NCI-H1092 treated with DMSO at 0.1 percent for 48 hours (cell line): ENCODE measurements at regions not wholly inside any gene's neighbourhood (a gene's known extent, or its start where the extent isn't known, plus 50 kb on each side); places are given as distances from the start of the nearest gene placed in this dataset.
"Not testable (repeated sequence)": the region's sequence is repeated elsewhere in the genome, so short reads cannot be mapped to it uniquely, and the experiment has no call there.

Experiments used
- DNase-seq: peaks from one replicate; lab custom pipeline; 2025; lab: John Stamatoyannopoulos, UW

DNA sequence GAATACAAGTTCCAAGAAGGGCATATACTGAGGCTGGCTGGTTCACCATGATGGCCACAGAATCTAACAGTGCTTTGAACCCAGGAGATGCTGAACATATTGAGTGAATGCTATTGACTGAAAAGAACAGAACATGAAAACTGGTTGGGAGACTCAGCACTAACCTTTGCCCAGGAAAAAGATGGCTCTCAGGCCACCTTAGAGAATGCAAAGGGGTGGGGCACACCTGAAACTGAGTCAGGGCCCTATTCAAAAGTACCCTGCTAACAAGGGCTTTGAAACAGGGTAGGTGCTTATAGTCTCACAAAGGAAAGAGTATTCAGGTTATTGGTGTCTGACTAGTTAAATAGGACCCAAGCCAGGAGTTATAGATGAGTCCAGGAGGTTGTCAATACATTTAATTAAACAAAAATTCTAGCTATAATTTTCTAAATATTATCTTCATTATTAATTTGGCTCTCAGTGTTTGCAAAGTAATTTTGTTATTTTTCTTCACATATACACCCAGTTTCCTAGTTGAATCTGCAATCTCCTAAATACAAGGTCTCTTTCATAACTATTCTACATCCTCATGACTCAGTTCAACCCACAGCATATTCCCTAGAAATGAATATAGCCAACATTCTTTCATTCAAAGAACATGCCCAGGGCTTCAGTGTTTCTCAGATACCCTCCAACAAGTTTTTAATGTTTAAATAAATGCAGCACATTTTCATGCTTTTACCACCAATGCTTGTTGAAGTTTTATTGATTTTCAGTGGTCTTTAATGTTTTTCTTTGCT is 144.2 kb upstream of the RAPGEF2 start:
- DNase-seq = no peak

DNA sequence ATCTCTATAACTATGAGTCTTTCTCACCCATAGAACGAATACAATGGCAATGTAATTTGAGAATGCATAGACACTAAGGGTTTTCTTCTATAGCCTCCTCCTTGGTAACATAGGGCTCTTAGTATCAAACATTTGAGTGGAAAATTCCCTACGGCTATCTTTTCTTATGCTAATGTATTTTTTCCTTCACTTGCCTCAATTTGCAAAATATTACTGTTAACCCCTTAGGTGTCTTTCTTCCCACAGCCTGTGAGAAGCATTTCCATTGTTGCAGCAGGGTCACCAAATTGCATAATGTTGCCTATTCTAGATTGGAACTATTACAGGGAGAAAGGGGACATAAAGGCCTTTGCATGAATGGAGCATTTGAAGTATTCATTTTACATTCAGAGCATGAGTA is 140.5 kb upstream of the RAPGEF2 start:
- DNase-seq = no peak

DNA sequence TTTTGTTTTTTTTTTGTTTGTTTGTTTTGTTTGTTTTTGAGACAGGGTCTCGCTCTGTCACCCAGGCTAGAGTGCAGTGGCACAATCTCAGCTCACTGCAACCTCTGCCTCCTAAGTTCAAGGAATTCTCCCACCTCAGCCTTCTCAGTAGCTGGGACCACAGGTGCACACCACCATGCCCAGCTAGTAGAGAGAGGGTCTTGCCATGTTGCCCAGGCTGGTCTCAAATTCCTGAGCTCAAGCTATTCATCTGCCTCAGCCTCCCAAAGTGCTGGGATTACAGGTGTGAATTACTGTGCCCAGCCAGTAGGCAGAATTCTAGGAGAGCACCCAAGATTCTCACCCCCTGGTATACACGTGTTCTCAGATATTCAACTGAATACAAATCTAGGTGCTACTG is 139.6 kb upstream of the RAPGEF2 start:
- DNase-seq = not testable (repeated sequence)

GRCh38 chr4:158964114-158964727 is 138.7 kb upstream of the RAPGEF2 start:
- no peak for DNase-seq

GRCh38 chr4:158964728-158965124 is 138.2 kb upstream of the RAPGEF2 start:
- DNase-seq = no peak

GRCh38 chr4:158965226-158965625 is 137.7 kb upstream of the RAPGEF2 start:
- no peak for DNase-seq

- DNase-seq = no peak
Observed at GRCh38 chr4:158966091-158966490, 136.8 kb upstream of the RAPGEF2 start.

- no peak for DNase-seq
Observed at GRCh38 chr4:158968961-158969360, 133.9 kb upstream of the RAPGEF2 start.

DNA sequence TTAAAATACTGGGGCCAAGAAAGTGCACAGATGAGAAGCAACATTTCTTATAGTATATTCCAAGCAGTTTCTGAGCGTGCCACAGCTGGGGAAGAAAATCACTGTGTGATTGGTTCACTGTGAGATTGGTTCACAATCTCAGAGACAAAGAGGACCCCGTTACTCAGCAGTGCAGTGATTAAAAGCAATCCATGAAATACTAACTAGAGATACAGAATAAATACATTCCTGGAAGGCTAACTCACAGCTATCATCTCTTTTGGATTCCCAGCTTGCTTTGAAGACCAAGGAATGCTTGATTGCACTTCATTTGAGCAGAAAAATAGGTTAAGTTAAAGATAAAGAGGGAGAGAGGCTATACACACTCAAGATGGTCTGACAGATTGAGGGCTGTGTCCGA is 132.1 kb upstream of the RAPGEF2 start:
- no peak for DNase-seq

DNA sequence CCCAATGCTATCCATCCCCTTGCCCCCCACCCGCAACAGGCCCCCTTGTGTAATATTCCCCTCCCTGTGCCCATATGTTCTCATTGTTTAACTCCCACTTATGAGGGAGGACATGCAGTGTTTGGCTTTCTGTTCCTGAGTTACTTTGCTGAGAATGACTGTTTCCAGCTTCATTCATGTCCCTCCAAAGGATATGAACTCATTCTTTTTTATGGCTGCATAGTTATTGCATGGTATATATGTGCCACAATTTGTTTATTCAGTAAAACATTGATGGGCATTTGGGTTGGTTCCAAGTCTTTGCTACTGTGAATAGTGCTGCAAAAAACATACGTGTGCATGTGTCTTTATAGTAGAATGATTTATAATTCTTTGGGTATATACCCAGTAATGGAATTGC is 128.4 kb upstream of the RAPGEF2 start:
- not testable (repeated sequence) for DNase-seq

GRCh38 chr4:158980711-158981110 is 122.2 kb upstream of the RAPGEF2 start:
- DNase-seq = not testable (repeated sequence)

DNA sequence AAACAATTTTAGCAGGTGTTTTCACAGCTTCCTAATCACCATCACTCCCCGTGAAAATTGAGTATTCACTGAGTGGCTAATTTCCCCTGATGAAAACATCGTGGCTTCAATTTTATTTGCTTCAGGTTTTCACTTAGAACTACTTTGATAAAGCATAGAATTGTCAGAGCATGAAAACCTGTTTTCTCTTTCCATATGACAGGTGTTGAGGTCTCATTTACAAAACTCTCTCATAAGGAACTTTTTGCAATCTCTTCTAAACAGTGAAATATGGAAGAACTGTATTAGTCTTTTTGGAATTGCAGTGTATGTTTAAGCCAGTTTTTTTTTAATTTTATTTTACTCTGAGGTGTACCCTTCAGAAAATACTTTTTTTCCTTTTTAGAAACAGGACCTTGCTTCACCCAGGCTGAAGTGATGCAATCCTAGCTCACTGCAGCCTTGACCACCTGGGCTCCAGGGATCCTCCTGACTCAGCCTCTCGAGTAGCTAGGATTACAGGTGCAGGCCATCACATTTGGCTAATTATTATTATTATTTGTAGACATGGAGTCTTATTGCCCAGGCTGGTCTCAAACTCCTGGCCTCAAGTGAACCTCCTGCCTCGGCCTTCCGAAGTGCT is 111.2 kb upstream of the RAPGEF2 start:
- DNase-seq = no peak

GRCh38 chr4:158993891-158994290 is 109.0 kb upstream of the RAPGEF2 start:
- DNase-seq = no peak

DNA sequence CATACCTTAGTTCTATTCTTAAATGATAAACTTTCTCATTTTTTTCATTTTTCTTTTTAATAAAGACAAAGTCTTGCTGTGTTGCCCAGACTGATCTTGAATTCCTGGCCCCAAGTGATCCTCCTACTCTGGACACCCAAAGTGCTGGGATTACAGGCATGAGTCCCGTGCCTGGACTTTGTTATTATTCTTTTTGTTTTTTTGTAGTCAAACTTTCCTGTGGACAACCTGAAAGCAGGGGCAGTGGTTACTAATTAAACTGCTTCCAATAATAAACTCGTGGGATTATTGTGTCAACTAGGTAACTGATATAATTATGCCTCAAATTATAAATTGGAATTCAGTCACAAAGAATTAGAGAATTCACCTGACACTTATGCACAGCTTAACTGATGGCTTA is 107.8 kb upstream of the RAPGEF2 start:
- no peak for DNase-seq

- DNase-seq = no peak
Observed at GRCh38 chr4:158995965-158996364, 106.9 kb upstream of the RAPGEF2 start.

GRCh38 chr4:158996669-158997074 is 106.2 kb upstream of the RAPGEF2 start:
- peak; percentile 27 for DNase-seq

DNA sequence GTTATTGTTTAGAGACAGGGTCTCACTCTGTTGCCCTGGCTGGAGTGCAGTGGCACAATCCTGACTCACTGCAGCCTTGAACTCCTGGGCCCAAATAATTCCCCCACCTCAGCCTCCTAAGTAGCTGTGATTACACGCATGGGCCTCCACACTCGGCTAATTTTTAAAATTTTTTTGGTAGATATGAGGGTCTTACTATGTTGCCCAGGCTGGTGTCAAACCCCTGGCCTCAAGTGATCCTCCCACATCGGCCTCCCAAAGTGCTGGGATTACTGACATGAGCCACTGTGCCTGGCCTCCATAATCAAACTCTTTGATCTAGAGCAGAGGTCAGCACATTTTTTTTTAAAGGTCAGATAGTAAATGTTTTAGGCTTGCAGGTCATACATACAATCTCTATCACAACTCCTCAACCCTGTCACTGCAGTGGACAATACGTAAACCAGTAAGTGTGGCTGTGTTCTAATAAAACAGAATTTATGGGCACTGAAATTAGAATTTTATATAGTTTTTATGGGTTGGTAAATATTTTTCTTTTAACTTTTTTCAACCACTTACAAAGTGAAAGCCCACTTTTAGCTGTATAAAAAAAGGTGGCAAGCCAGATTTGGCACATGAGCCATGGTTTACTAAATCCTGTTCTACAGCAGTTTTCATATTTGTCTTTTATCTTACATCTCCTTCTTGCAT is 105.1 kb upstream of the RAPGEF2 start:
- DNase-seq = no peak

DNA sequence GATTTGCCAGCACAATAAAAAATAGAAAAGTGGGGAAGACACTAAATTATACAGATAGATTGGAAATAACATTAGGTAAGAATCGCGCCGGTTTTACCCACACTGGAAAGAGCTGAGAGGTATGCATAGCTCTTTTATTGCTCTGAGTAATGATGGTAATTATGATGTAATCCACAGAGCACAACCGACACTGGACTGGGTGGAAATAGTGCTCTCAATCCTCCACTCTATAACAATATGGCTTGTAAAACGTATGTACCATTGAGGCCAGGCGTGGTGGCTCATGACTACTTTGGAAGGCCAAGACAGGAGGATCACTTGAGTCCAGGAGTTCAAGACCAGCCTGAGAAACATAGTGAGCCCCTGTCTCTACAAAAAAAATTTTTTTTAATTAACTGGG is 104.3 kb upstream of the RAPGEF2 start:
- no peak for DNase-seq

DNA sequence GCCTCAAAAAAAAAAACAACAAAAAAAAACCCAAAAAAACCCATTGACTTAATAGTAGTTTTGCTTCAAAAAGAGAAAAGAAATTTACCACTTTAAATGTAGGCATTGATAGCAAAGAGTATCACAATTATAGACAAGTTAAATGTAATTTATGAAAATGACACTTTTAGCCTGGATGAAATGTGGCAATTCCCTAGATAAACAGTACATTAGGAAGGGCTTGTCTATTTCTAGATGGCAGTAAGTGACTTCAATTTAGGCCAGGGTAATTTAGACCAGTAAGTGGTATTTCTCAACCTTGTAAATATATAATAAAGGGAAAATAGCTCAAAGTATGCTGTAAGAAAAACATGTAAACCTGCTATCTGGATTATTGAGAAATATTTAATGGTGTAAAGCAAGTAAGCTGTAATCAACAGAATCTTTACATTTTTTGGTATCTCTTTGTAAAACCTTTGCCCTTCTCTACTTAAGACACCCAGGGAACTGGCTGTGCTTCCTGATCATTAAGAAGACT is 103.7 kb upstream of the RAPGEF2 start:
- no peak for DNase-seq

GRCh38 chr4:158999849-159000248 is 103.0 kb upstream of the RAPGEF2 start:
- DNase-seq = no peak

DNA sequence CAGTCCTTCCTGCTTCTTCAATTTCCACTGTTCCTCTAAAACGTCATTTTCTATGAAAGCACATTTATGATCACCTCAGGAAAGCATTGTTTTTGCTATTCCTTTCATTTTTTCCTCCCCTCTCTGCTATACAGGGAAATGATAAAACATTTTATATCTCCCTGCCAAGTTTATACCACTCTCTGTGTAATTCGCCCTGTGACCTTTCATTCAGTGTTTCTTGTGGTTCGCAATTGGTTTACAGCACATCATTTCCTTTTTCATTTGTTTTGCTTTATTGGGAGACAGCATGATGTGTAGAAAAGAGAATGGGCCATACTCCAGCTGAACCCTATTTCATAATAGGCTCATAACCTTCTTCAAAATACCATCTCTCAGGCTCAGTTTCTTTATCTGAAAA is 99.9 kb upstream of the RAPGEF2 start:
- peak; percentile 43 for DNase-seq

DNA sequence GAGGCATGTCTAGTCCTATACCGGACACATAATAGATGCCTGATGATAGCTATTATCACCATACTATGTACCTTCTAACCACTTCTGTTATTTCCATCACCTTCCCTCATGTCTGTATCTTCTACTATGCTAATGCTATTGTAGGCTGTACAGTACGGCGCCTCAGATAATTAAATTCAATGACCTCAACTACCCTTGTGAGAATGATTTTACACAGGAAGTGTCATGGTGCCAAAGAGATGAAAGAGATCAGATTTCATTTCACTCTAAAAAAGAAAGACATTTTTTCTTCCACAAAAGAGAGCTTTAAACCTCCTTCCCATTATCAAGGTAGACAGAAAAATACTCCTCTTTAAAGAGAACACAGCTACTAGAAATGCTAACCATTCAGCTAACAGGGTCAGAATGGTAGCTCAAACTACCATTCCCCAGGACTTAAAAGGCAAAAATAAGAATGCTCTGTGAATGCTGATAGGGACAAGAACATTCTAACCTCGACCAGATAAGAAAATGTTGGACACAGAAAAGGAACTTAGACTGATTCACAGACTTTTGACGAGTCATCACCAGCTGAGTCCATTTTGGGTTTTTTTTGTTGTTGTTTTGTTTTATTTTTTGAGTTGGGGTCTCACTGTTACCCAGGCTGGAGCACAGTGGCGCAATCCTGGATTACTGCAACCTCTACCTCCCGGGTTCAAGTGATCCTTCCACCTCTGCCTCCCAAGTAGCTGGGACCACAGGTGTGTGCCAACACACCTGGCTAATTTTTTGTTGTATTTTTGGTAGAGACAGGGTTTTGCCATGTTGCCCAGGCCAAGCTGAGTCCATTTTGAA is 99.2 kb upstream of the RAPGEF2 start:
- DNase-seq = peak; percentile 60
